ENCODE measurements at regions not wholly inside any gene's neighbourhood (a gene's known extent, or its start where the extent isn't known, plus 50 kb on each side); places are given as distances from the start of the nearest gene placed in this dataset.

GRCh38 chr16:52265446-52265861 is 281.5 kb downstream of the TOX3 start:
- no peak overlapping the region for H3K27ac Mint-ChIP-seq (ENCODE audit: unreplicated experiment)
- H3K36me3 Mint-ChIP-seq (ENCODE audit: unreplicated experiment), result no peaks in the 10 kb centered on the region
- peaks cover 3% of the 10 kb centered on the region for H3K4me1 Mint-ChIP-seq (ENCODE audit: low read depth, unreplicated experiment)
- H3K9me3 Mint-ChIP-seq (ENCODE audit: unreplicated experiment), result peaks cover 1% of the 10 kb centered on the region
- TF ChIP-seq, protein P1, sequence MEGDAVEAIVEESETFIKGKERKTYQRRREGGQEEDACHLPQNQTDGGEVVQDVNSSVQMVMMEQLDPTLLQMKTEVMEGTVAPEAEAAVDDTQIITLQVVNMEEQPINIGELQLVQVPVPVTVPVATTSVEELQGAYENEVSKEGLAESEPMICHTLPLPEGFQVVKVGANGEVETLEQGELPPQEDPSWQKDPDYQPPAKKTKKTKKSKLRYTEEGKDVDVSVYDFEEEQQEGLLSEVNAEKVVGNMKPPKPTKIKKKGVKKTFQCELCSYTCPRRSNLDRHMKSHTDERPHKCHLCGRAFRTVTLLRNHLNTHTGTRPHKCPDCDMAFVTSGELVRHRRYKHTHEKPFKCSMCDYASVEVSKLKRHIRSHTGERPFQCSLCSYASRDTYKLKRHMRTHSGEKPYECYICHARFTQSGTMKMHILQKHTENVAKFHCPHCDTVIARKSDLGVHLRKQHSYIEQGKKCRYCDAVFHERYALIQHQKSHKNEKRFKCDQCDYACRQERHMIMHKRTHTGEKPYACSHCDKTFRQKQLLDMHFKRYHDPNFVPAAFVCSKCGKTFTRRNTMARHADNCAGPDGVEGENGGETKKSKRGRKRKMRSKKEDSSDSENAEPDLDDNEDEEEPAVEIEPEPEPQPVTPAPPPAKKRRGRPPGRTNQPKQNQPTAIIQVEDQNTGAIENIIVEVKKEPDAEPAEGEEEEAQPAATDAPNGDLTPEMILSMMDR (IDR thresholded peaks at IDR 0.05; ENCODE audit: partially characterized antibody, unreplicated experiment), result no peak
- no peak for DNase-seq
- H3K27me3 Mint-ChIP-seq (ENCODE audit: unreplicated experiment), result peaks cover 1% of the 10 kb centered on the region
- no peak overlapping the region for H3K4me3 Mint-ChIP-seq (ENCODE audit: unreplicated experiment)

DNA sequence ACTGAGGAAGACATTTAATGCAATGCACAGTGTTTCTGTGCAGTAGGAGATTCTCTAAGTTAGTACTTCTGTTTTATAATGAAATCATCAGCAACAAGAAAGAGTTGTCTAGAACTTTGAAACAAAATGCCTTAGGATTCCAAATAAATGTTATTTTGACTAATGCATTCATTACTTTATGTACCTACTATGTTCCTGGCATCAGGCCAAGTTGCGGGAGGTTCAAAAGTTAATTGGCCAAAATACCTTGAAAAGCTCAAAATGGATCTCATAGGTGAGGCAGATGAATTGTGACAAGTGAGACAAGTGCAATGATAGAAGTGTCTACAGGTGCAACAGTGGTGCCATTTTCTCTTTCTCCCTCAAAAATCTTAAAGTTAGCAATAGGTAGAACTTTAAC is 289.4 kb downstream of the TOX3 start:
- Mint-ChIP-seq H3K27me3 (ENCODE audit: unreplicated experiment) (peaks cover 2% of the 10 kb centered on the region), H3K4me1 (ENCODE audit: low read depth, unreplicated experiment) (no peaks in the 10 kb centered on the region), H3K4me3 (ENCODE audit: unreplicated experiment) (no peak overlapping the region), H3K27ac (ENCODE audit: unreplicated experiment) (no peak overlapping the region), H3K9me3 (ENCODE audit: unreplicated experiment) (no peaks in the 10 kb centered on the region), H3K36me3 (ENCODE audit: unreplicated experiment) (no peaks in the 10 kb centered on the region)
- TF ChIP-seq, protein P1 (IDR thresholded peaks at IDR 0.05; ENCODE audit: partially characterized antibody, unreplicated experiment), result no peak
- DNase-seq, result no peak

DNA sequence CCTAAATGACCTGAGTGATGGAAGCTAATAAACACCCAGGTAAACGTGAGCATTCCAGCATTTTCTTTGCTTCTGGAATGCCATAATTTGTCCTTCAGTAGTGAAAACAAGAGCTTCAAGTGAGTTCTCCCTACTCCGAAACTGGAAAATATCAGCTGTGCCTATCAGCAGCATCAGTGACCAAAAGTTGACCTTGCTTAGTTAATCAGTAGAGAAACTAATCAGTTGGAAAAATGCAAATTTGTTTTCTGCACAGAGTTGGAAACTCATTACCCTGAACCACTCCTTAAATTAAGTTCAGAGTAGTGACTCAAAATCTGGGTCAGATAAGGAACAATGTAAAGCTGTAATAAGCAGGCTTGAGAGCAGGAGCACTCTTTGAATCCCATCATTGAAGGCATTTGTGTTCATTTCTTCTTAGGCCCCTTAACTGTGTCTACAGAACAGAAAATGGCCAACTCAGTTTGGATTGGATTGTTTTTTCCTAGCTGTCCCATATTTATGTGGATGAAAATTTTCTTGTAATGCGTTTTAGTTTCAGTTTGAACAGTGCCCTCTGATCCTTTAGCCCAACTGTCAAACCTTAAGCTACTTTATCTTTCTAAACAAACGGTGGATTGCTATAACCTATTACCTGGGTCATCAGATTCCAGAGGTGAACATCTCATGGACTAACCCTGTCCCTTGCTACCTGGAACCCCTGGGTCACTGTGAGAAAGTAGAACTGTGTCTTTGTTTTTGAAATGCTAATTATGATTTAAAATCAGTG is 290.4 kb downstream of the TOX3 start:
- Mint-ChIP-seq H3K9me3 (ENCODE audit: unreplicated experiment) (no peaks in the 10 kb centered on the region), H3K4me3 (ENCODE audit: unreplicated experiment) (no peak overlapping the region), H3K27me3 (ENCODE audit: unreplicated experiment) (peaks cover 2% of the 10 kb centered on the region), H3K27ac (ENCODE audit: unreplicated experiment) (no peak overlapping the region), H3K36me3 (ENCODE audit: unreplicated experiment) (no peaks in the 10 kb centered on the region), H3K4me1 (ENCODE audit: low read depth, unreplicated experiment) (no peaks in the 10 kb centered on the region)
- no peak for DNase-seq
- TF ChIP-seq, protein P1 (IDR thresholded peaks at IDR 0.05; ENCODE audit: partially characterized antibody, unreplicated experiment), result no peak

DNA sequence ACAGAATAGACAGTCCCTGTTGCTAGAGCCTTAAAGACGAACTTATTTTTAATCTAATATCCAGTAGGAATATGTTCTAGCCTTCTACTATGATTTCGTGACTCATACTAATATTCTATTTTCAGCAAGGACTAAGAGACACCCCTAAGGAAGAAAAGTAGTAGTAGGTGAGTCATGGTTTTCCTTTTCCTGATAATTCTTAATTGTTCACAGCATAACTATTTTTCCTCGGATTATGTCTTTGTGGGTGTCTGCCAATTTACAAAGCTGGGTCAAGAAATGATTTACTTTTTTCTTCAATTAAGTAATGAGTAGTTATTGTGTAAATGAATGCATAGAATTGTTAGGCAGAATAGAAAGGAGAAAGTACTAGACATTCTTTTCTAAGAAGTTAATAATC is 292.2 kb downstream of the TOX3 start:
- H3K9me3 Mint-ChIP-seq (ENCODE audit: unreplicated experiment), result no peaks in the 10 kb centered on the region
- TF ChIP-seq, protein P1 (IDR thresholded peaks at IDR 0.05; ENCODE audit: partially characterized antibody, unreplicated experiment), result no peak
- no peak overlapping the region for H3K27ac Mint-ChIP-seq (ENCODE audit: unreplicated experiment)
- H3K4me1 Mint-ChIP-seq (ENCODE audit: low read depth, unreplicated experiment), result no peaks in the 10 kb centered on the region
- H3K4me3 Mint-ChIP-seq (ENCODE audit: unreplicated experiment), result no peak overlapping the region
- DNase-seq, result no peak
- no peaks in the 10 kb centered on the region for H3K36me3 Mint-ChIP-seq (ENCODE audit: unreplicated experiment)
- peaks cover 2% of the 10 kb centered on the region for H3K27me3 Mint-ChIP-seq (ENCODE audit: unreplicated experiment)

DNA sequence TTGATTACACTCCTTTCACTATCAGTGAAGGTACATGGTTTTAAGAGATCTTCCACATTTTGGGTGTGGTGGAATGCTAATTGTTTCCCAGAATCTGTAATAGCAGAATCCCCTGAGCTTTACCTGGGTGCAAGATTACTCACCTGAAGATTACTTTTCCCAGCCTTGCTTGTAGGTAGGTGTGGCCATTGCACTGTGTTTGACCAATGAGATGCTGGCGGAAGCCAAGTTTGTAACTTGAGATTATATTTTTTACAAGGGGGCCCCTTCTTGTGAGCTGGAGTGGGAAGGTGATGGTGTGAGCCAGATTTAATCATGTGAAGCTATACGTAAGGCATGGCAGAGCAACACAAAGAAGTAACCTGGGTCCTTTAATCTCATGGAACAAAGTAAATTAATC is 294.3 kb downstream of the TOX3 start:
- Mint-ChIP-seq H3K27ac (ENCODE audit: unreplicated experiment) (no peak overlapping the region), H3K36me3 (ENCODE audit: unreplicated experiment) (peaks cover 4% of the 10 kb centered on the region), H3K4me3 (ENCODE audit: unreplicated experiment) (no peak overlapping the region), H3K4me1 (ENCODE audit: low read depth, unreplicated experiment) (no peaks in the 10 kb centered on the region), H3K9me3 (ENCODE audit: unreplicated experiment) (peaks cover 1% of the 10 kb centered on the region), H3K27me3 (ENCODE audit: unreplicated experiment) (no peaks in the 10 kb centered on the region)
- TF ChIP-seq, protein P1 (IDR thresholded peaks at IDR 0.05; ENCODE audit: partially characterized antibody, unreplicated experiment), result no peak
- DNase-seq, result no peak

Data from glutamatergic neuron (in vitro differentiated cells).